ENCODE measurements at regions not wholly inside any gene's neighbourhood (a gene's known extent, or its start where the extent isn't known, plus 50 kb on each side); places are given as distances from the start of the nearest gene placed in this dataset.
"Not testable (repeated sequence)": the region's sequence is repeated elsewhere in the genome, so short reads cannot be mapped to it uniquely, and the experiment has no call there.

GRCh38 chr17:27099266-27099665, 194.6 kb upstream of the WSB1 start:
- not testable (repeated sequence) for FAIRE-seq

- FAIRE-seq, result not testable (repeated sequence)
Observed at GRCh38 chr17:27104605-27105221, 189.2 kb upstream of the WSB1 start.

GRCh38 chr17:27105636-27106035, 188.3 kb upstream of the WSB1 start:
- FAIRE-seq, result no peak

- no peak for FAIRE-seq
Observed at GRCh38 chr17:27106347-27106981, 187.4 kb upstream of the WSB1 start.

- FAIRE-seq, result no peak
Observed at GRCh38 chr17:27106982-27107360, 186.9 kb upstream of the WSB1 start.

GRCh38 chr17:27107386-27108328, 186.3 kb upstream of the WSB1 start:
- peak; percentile 58 for FAIRE-seq

GRCh38 chr17:27109346-27109745, 184.6 kb upstream of the WSB1 start:
- no peak for FAIRE-seq

GRCh38 chr17:27153005-27153404, 140.9 kb upstream of the WSB1 start:
- no peak for FAIRE-seq

GRCh38 chr17:27155866-27156265, 138.0 kb upstream of the WSB1 start:
- no peak for FAIRE-seq

GRCh38 chr17:27157297-27157696, 136.6 kb upstream of the WSB1 start:
- no peak for FAIRE-seq

- no peak for FAIRE-seq
Observed at GRCh38 chr17:27157898-27158297, 136.0 kb upstream of the WSB1 start.

- FAIRE-seq, result no peak
Observed at GRCh38 chr17:27158382-27158781, 135.5 kb upstream of the WSB1 start.

- FAIRE-seq, result no peak
Observed at GRCh38 chr17:27180322-27180721, 113.6 kb upstream of the WSB1 start.

- not testable (repeated sequence) for FAIRE-seq
Observed at GRCh38 chr17:27181379-27181925, 112.5 kb upstream of the WSB1 start.

- no peak for FAIRE-seq
Observed at GRCh38 chr17:27181935-27182334, 112.0 kb upstream of the WSB1 start.

GRCh38 chr17:27197505-27197904, 96.4 kb upstream of the WSB1 start:
- not testable (repeated sequence) for FAIRE-seq

- no peak for FAIRE-seq
Observed at GRCh38 chr17:27199948-27200347, 94.0 kb upstream of the WSB1 start.

GRCh38 chr17:27200476-27200875, 93.4 kb upstream of the WSB1 start:
- no peak for FAIRE-seq

- FAIRE-seq, result no peak
Observed at GRCh38 chr17:27203241-27203640, 90.7 kb upstream of the WSB1 start.

- FAIRE-seq, result no peak
Observed at GRCh38 chr17:27206447-27206846, 87.5 kb upstream of the WSB1 start.

- FAIRE-seq, result no peak
Observed at GRCh38 chr17:27207073-27207513, 86.8 kb upstream of the WSB1 start.

- FAIRE-seq, result not testable (repeated sequence)
Observed at GRCh38 chr17:27208370-27208769, 85.5 kb upstream of the WSB1 start.

- no peak for FAIRE-seq
Observed at GRCh38 chr17:27209316-27209715, 84.6 kb upstream of the WSB1 start.
